GM12892 (cell line): ENCODE measurements at regions not wholly inside any gene's neighbourhood (a gene's known extent, or its start where the extent isn't known, plus 50 kb on each side); places are given as distances from the start of the nearest gene placed in this dataset.

Source experiments
- DNase-seq: peaks from one replicate; pipeline ENCODE4 v3.0.0; 2011; ENCODE audit not compliant: insufficient read length
- FAIRE-seq: peaks from 2 replicates; lab custom pipeline; 2011; peaks lifted over from hg19 to GRCh38; lab: Jason Lieb, UNC
- POLR2A ChIP-seq: IDR thresholded peaks from 2 replicates; pipeline ENCODE4 v1.6.1; 2011; ENCODE audit warnings: low read depth, low read length, control low read depth
- POLR2AphosphoS5 ChIP-seq: IDR thresholded peaks from 2 replicates; pipeline ENCODE4 v1.6.1; 2011; ENCODE audit warnings: low read depth, low read length, control low read depth
- TAF1 ChIP-seq: IDR thresholded peaks from 2 replicates; pipeline ENCODE4 v1.6.1; 2011; ENCODE audit warnings: low read depth, mild to moderate bottlenecking, control low read depth, low read length, borderline replicate concordance

DNA sequence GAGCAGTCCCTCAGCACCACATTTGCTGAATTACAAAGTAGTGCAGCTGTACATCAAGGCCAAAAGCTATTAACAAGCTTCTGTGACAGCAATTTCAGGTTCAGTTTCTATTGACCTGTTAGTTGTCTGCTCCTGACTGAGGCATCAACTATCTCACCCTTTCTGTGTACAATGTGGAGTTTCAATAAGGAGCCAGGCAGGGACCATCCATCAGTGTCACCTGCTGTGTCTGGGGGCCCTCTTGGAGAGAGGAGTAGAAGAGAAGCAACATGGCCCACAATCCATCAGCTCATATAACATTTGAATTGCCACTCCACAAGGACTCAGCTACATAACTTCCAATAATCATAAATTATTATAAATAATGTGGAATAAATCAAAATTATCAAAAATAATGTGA is 72.3 kb upstream of the CCDC196 start:
- DNase-seq, result no peak
- TF ChIP-seq POLR2A, result no peak
- no peak for FAIRE-seq

DNA sequence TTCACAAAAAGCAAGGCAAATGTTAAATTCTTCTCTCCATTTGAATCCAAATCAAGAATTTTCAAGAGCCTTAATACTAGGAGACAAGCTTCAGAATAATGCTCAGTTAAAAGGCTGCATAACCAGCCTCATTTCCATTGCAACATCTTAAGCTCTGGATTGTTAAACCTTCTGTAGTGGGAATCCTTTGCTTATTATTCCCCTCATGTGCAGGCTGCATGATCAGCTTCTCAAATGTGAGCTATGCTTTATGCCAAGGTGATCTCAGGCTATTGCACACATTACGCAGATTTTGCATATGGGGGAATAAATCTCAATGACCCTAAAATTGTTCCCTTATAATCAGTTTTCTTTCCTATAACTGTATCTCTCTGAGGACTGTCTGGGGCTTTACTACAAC is 71.7 kb upstream of the CCDC196 start:
- no peak for FAIRE-seq
- no peak for DNase-seq

GRCh38 chr14:66420251-66421006 is 65.7 kb upstream of the CCDC196 start:
- TF ChIP-seq POLR2AphosphoS5 (no peak), TAF1 (no peak), POLR2A (no peak)
- FAIRE-seq, result no peak
- DNase-seq, result no peak

More for the DNA sequence above, 71.7 kb upstream of the CCDC196 start:
- TF ChIP-seq TAF1, result no peak
- no peak for TF ChIP-seq POLR2AphosphoS5
- TF ChIP-seq POLR2A, result no peak

DNA sequence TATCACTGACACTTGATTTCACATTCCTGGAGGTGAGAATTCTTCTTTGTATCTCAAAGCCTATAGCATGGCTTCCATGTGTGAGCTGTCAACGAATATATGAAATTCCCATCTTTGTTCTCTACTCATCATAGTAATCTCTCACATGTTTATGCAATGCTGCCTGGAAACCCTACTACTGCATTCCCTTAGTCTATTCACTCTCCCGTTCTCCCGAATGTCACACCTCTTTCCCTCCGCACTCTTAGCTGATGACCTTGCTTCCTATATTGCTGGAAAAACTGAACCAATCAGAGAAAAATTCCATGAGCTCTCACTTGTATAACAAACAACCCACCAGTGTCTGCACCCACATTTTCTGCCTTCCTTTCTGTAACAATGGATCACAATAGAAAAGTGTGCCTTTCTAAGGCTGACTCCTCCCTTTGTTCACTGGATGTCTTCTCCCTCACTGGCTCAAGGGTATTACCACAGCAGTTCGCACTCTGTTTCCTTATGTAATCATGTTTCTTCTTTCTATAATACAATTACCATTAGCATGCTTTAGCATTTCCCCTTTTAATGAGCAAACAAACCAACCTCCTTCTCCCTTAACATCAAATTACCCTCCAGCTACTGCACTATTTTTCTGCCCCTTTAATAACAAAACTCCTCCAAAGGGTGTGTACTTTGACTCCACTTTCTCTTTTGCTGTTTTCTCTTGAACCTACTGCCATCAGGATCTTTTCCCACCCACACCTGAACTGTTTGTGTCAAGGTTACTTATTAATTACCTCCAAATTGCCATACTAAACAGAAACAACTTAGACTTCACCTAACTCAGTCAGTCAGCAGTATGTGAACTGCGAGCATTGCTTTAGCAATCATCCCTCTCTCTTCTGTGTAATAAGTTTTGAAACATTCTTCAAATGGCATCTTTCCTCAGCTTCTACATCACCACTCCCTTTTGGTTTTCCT is 63.9 kb upstream of the CCDC196 start:
- TF ChIP-seq POLR2A (no peak), POLR2AphosphoS5 (no peak), TAF1 (no peak)
- no peak for DNase-seq
- no peak for FAIRE-seq

DNA sequence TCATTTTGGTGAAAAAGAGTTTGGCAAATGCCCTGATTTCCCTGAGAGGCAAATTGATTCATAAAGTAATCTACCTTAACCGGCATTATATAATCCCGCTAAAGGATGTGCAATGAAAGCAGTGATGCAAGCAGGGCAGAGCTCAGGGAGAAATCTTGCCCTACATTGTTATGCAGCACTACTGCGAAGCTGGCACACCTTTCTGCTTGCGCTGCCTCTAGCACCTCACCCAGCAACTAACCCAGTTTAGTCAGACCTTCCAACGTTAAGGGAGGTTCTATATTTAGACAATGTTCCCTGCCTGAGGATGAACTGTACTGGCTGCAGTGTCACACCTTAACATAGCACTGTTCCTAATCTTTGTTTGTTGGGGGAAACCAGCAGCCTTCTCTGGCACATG is 60.8 kb upstream of the CCDC196 start:
- FAIRE-seq (no peak), DNase-seq (no peak)
- TF ChIP-seq POLR2A, result no peak
- TF ChIP-seq POLR2AphosphoS5, result no peak
- TF ChIP-seq TAF1, result no peak

GRCh38 chr14:66426451-66426850 is 59.7 kb upstream of the CCDC196 start:
- TF ChIP-seq TAF1 (no peak), POLR2A (no peak), POLR2AphosphoS5 (no peak)
- FAIRE-seq (no peak), DNase-seq (no peak)

DNA sequence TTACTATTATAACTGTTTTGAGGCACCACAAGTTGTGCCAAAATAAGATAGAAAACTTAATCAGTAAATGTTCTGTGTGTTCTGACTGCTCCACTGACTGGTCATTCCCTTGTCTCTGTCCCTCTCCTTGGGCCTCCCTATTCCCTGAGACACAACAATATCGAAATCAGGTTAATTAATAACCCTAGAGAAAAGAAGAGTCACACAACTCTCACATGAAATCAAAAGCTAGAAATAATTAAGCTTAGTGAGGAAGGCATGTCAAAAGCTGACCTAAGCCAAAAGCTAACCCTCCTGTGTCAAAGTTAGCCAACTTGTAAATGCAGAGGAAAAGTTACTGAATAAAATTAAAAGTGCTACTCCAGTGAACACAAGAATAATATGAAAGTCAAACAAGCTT is 53.8 kb upstream of the CCDC196 start:
- TF ChIP-seq TAF1 (no peak), POLR2AphosphoS5 (no peak), POLR2A (no peak)
- DNase-seq (no peak), FAIRE-seq (no peak)

DNA sequence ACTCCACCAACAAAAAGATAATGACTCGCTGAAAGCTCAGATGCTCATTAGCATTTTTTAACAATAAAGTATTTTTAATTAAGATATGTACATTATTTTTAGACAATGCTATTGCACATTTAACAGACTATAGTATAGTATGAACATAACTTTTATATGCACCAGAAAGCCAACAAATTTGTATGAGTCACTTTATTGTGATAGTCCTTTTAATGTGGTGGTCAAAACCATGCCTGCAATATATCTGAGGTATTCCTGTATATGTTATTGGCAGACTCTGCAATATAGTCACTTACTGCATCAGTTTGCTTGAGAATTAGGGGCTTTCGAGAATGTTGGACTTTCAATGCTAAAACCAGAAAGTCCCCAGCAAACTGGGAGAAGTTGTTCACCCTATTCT is 51.7 kb upstream of the CCDC196 start:
- FAIRE-seq (no peak), DNase-seq (no peak)
- no peak for TF ChIP-seq POLR2AphosphoS5
- TF ChIP-seq TAF1, result no peak
- no peak for TF ChIP-seq POLR2A

- no peak for FAIRE-seq
- DNase-seq, result no peak
These were observed 50.5 kb upstream of the CCDC196 start for GRCh38 chr14:66435683-66436082.

More at GRCh38 chr14:66435683-66436082, 50.5 kb upstream of the CCDC196 start:
- no peak for TF ChIP-seq POLR2A
- TF ChIP-seq TAF1, result no peak
- TF ChIP-seq POLR2AphosphoS5, result no peak
